IPS-20b (cell line): ENCODE measurements at regions not wholly inside any gene's neighbourhood (a gene's known extent, or its start where the extent isn't known, plus 50 kb on each side); places are given as distances from the start of the nearest gene placed in this dataset.
"Not testable (repeated sequence)": the region's sequence is repeated elsewhere in the genome, so short reads cannot be mapped to it uniquely, and the experiment has no call there.

Source experiments
- H3K27ac ChIP-seq: one replicate; pipeline ENCODE4 v1.5.1; 2013; ENCODE audit warnings: low read length
- H3K27me3 ChIP-seq: 2 replicates; pipeline ENCODE4 v1.6.1; 2013; ENCODE audit warnings: mild to moderate bottlenecking, low read length, inconsistent platforms; ENCODE audit not compliant: insufficient read depth
- H3K36me3 ChIP-seq: 2 replicates; pipeline ENCODE4 v1.6.1; 2013; ENCODE audit warnings: low read depth, mild to moderate bottlenecking, inconsistent platforms, low read length, moderate library complexity; ENCODE audit not compliant: insufficient read depth
- H3K4me1 ChIP-seq: 2 replicates; pipeline ENCODE4 v1.6.1; 2013; ENCODE audit warnings: mild to moderate bottlenecking, control low read depth, inconsistent platforms, low read length, moderate library complexity; ENCODE audit not compliant: insufficient read depth
- H3K4me3 ChIP-seq: 2 replicates; pipeline ENCODE4 v1.5.1; 2013; ENCODE audit warnings: mild to moderate bottlenecking, low read length, inconsistent platforms
- H3K9ac ChIP-seq: 2 replicates; pipeline ENCODE4 v1.6.1; 2013; ENCODE audit warnings: low read depth, mild to moderate bottlenecking, inconsistent platforms, low read length, moderate library complexity
- H3K9me3 ChIP-seq: 2 replicates; pipeline ENCODE4 v1.6.1; 2013; ENCODE audit warnings: mild to moderate bottlenecking, low read depth, low read length, inconsistent platforms; ENCODE audit not compliant: insufficient read depth

GRCh38 chr20:30484009-30484748 lies 773.3 kb upstream of the DEFB115 start:
- Histone ChIP-seq H3K36me3 (no peaks in the 10 kb centered on the region), H3K27ac (no peak overlapping the region), H3K9me3 (peaks cover 19% of the 10 kb centered on the region), H3K9ac (no peak overlapping the region), H3K4me3 (no peak overlapping the region), H3K4me1 (no peaks in the 10 kb centered on the region), H3K27me3 (no peaks in the 10 kb centered on the region)

- Histone ChIP-seq H3K4me3 (no peak overlapping the region), H3K36me3 (no peaks in the 10 kb centered on the region), H3K9ac (no peak overlapping the region), H3K27ac (no peak overlapping the region), H3K27me3 (no peaks in the 10 kb centered on the region), H3K9me3 (peaks cover 17% of the 10 kb centered on the region), H3K4me1 (no peaks in the 10 kb centered on the region)
These were observed 772.8 kb upstream of the DEFB115 start for GRCh38 chr20:30484749-30485070.

GRCh38 chr20:30485331-30486102 lies 771.9 kb upstream of the DEFB115 start:
- H3K9me3 ChIP-seq = peaks cover 17% of the 10 kb centered on the region
- no peak overlapping the region for H3K4me3 ChIP-seq
- no peaks in the 10 kb centered on the region for H3K27me3 ChIP-seq
- H3K36me3 ChIP-seq = no peaks in the 10 kb centered on the region
- H3K9ac ChIP-seq = no peak overlapping the region
- no peaks in the 10 kb centered on the region for H3K4me1 ChIP-seq
- no peak overlapping the region for H3K27ac ChIP-seq

- H3K4me1 ChIP-seq = no peaks in the 10 kb centered on the region
- H3K9ac ChIP-seq = no peak overlapping the region
- no peaks in the 10 kb centered on the region for H3K27me3 ChIP-seq
- H3K36me3 ChIP-seq = no peaks in the 10 kb centered on the region
- peaks cover 12% of the 10 kb centered on the region for H3K9me3 ChIP-seq
- H3K4me3 ChIP-seq = no peak overlapping the region
- no peak overlapping the region for H3K27ac ChIP-seq
These were observed 771.4 kb upstream of the DEFB115 start for GRCh38 chr20:30486103-30486478.

- H3K27me3 ChIP-seq, H3K4me1 ChIP-seq, H3K27ac ChIP-seq, H3K36me3 ChIP-seq, H3K4me3 ChIP-seq, H3K9ac ChIP-seq, H3K9me3 ChIP-seq: not testable (repeated sequence)
These were observed 770.0 kb upstream of the DEFB115 start for GRCh38 chr20:30487461-30487860.

- H3K4me3 ChIP-seq = no peak overlapping the region; the same call in 1 of the 2 replicates
- H3K4me1 ChIP-seq = no peaks in the 10 kb centered on the region
- peaks cover 6% of the 10 kb centered on the region for H3K9me3 ChIP-seq
- H3K27ac ChIP-seq = no peak overlapping the region
- H3K36me3 ChIP-seq = no peaks in the 10 kb centered on the region
- no peak overlapping the region for H3K9ac ChIP-seq
- H3K27me3 ChIP-seq = no peaks in the 10 kb centered on the region
These were observed 769.2 kb upstream of the DEFB115 start for GRCh38 chr20:30487947-30488926.

GRCh38 chr20:30488941-30489613 lies 768.4 kb upstream of the DEFB115 start:
- Histone ChIP-seq H3K9me3 (peaks cover 6% of the 10 kb centered on the region), H3K27ac (no peak overlapping the region), H3K4me1 (no peaks in the 10 kb centered on the region), H3K9ac (no peak overlapping the region), H3K36me3 (no peaks in the 10 kb centered on the region), H3K27me3 (no peaks in the 10 kb centered on the region), H3K4me3 (peak overlapping the region; percentile 42; the same call in 1 of the 2 replicates)

- Histone ChIP-seq H3K27ac (no peak overlapping the region), H3K27me3 (no peaks in the 10 kb centered on the region), H3K4me3 (peak overlapping the region; percentile 42; the same call in 1 of the 2 replicates), H3K4me1 (no peaks in the 10 kb centered on the region), H3K9me3 (peaks cover 6% of the 10 kb centered on the region), H3K36me3 (no peaks in the 10 kb centered on the region), H3K9ac (no peak overlapping the region)
These were observed 767.9 kb upstream of the DEFB115 start for GRCh38 chr20:30489614-30490003.

GRCh38 chr20:30491016-30491415 lies 766.4 kb upstream of the DEFB115 start:
- Histone ChIP-seq H3K9me3 (peaks cover 4% of the 10 kb centered on the region; the same call in 1 of the 2 replicates), H3K36me3 (no peaks in the 10 kb centered on the region), H3K9ac (no peak overlapping the region), H3K4me3 (no peak overlapping the region), H3K27ac (no peak overlapping the region), H3K4me1 (no peaks in the 10 kb centered on the region), H3K27me3 (no peaks in the 10 kb centered on the region)

- H3K4me1 ChIP-seq = peaks cover 21% of the 10 kb centered on the region
- not testable (repeated sequence) for H3K4me3 ChIP-seq, H3K27ac ChIP-seq, H3K27me3 ChIP-seq, H3K9me3 ChIP-seq, H3K36me3 ChIP-seq, H3K9ac ChIP-seq
These were observed 760.8 kb upstream of the DEFB115 start for GRCh38 chr20:30496656-30497055.

- not testable (repeated sequence) for H3K9ac ChIP-seq, H3K9me3 ChIP-seq, H3K4me3 ChIP-seq, H3K36me3 ChIP-seq, H3K27ac ChIP-seq
- H3K27me3 ChIP-seq = peaks cover 12% of the 10 kb centered on the region
- H3K4me1 ChIP-seq = peaks cover 21% of the 10 kb centered on the region
These were observed 760.3 kb upstream of the DEFB115 start for GRCh38 chr20:30497191-30497590.
